ENCODE measurements at regions not wholly inside any gene's neighbourhood (a gene's known extent, or its start where the extent isn't known, plus 50 kb on each side); places are given as distances from the start of the nearest gene placed in this dataset.

- WGBS, 5 donors: 93 to 100% (median 97%) methylated on average over 1 of the region's 1 CpG
- Histone ChIP-seq H3K36me3 (no peaks in the 10 kb centered on the region), H3K4me3 (no peak overlapping the region), H3K9me3 (peaks cover 0 to 3% (median 0%) of the 10 kb centered on the region in 8 donors), H3K27me3 (replicated peaks in 1 of 7) (no peaks in the 10 kb centered on the region), H3K4me1 (peaks cover 6 to 22% (median 14%) of the 10 kb centered on the region in 6 donors), H3K27ac (no peak overlapping the region)
- no peak for TF ChIP-seq POLR2AphosphoS5 (IDR thresholded peaks at IDR 0.05)
- TF ChIP-seq POLR2A (IDR thresholded peaks at IDR 0.05): no peak
- no peak for TF ChIP-seq CTCF (IDR thresholded peaks at IDR 0.05 in 8 of 11, conservative IDR thresholded peaks at IDR 0.05 in 3 of 11)
- DNase-seq: no peak
- intact Hi-C loops (cut with DNase I; ENCODE audit: low total_unique reads): no loop called here
Observed at GRCh38 chr4:128549636-128550035, 259.9 kb upstream of the JADE1 start.

- intact Hi-C loops (cut with DNase I; ENCODE audit: low total_unique reads): no loop called here
- Histone ChIP-seq H3K36me3 (no peaks in the 10 kb centered on the region), H3K27me3 (replicated peaks in 1 of 7) (no peaks in the 10 kb centered on the region), H3K9me3 (peaks cover 0 to 3% (median 0%) of the 10 kb centered on the region in 8 donors), H3K4me3 (no peak overlapping the region), H3K27ac (no peak overlapping the region), H3K4me1 (peaks cover 0 to 11% (median 5%) of the 10 kb centered on the region in 6 donors)
- TF ChIP-seq CTCF (IDR thresholded peaks at IDR 0.05 in 8 of 11, conservative IDR thresholded peaks at IDR 0.05 in 3 of 11) (no peak), POLR2A (IDR thresholded peaks at IDR 0.05) (no peak), POLR2AphosphoS5 (IDR thresholded peaks at IDR 0.05) (no peak)
- WGBS, 5 donors: 85 to 92% (median 91%) methylated on average over 1 of the region's 1 CpG
- DNase-seq: no peak
Observed at GRCh38 chr4:128548381-128548780, 260.8 kb upstream of the PGRMC2 start.

- no peaks in the 10 kb centered on the region for H3K4me1 ChIP-seq
- intact Hi-C loops (cut with DNase I; ENCODE audit: low total_unique reads): no loop called here
- H3K27ac ChIP-seq: no peak overlapping the region
- no peak for DNase-seq
- no peaks in the 10 kb centered on the region for H3K9me3 ChIP-seq
- TF ChIP-seq POLR2AphosphoS5 (IDR thresholded peaks at IDR 0.05) (no peak), CTCF (IDR thresholded peaks at IDR 0.05 in 8 of 11, conservative IDR thresholded peaks at IDR 0.05 in 3 of 11) (no peak), POLR2A (IDR thresholded peaks at IDR 0.05) (no peak)
- no peaks in the 10 kb centered on the region for H3K27me3 ChIP-seq (replicated peaks in 1 of 7)
- H3K36me3 ChIP-seq: no peaks in the 10 kb centered on the region
- 91 to 96% (median 94%) methylated on average over 5 of the region's 5 CpGs for WGBS, 5 donors
- no peak overlapping the region for H3K4me3 ChIP-seq
Observed at GRCh38 chr4:128544272-128544671, 256.7 kb upstream of the PGRMC2 start.

GRCh38 chr4:128543696-128544095, 256.1 kb upstream of the PGRMC2 start:
- Histone ChIP-seq H3K27ac (no peak overlapping the region), H3K36me3 (no peaks in the 10 kb centered on the region), H3K27me3 (replicated peaks in 1 of 7) (no peaks in the 10 kb centered on the region), H3K9me3 (no peaks in the 10 kb centered on the region), H3K4me1 (no peaks in the 10 kb centered on the region), H3K4me3 (no peak overlapping the region)
- DNase-seq: no peak
- 77 to 91% (median 85%) methylated on average over 6 of the region's 6 CpGs for WGBS, 5 donors
- no peak for TF ChIP-seq POLR2A (IDR thresholded peaks at IDR 0.05)
- no peak for TF ChIP-seq CTCF (IDR thresholded peaks at IDR 0.05 in 8 of 11, conservative IDR thresholded peaks at IDR 0.05 in 3 of 11)
- no peak for TF ChIP-seq POLR2AphosphoS5 (IDR thresholded peaks at IDR 0.05)
- intact Hi-C loops (cut with DNase I; ENCODE audit: low total_unique reads): no loop called here
